ENCODE measurements at regions not wholly inside any gene's neighbourhood (a gene's known extent, or its start where the extent isn't known, plus 50 kb on each side); places are given as distances from the start of the nearest gene placed in this dataset.
A peak's percentile ranks its signal among the peaks of the same experiment; 100 is the strongest.

DNA sequence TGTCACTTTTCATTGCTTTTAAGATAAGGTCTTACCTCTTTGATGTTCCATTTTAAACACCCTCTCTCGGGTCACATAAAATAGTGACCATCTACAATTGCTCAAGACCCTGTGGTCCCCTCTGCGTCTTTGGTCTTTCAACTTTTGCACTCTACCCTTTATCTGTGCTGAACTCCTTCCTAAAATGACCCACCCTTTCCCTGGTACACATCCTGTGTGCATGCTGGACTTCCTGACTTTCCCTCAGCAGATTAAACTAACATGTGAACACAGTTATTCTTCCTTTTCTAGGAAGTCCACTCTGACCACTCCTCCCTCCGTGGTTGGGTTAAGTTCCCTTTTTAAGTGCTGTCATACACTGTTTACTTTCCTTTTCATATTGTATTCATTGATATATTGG is 414.2 kb downstream of the GABRB3 start:
- TF ChIP-seq JUND (IDR thresholded peaks at IDR 0.05; ENCODE audit: low read depth), result no peak
- in situ Hi-C loops (cut with HindIII; ENCODE audit: low pct_unique_long_range_greater_than_20kb, low sequenced_read_pairs), result no loop called here
- DNase-seq (ENCODE audit: low read depth in 1 of 2, low spot score in 1 of 2), result no peak

DNA sequence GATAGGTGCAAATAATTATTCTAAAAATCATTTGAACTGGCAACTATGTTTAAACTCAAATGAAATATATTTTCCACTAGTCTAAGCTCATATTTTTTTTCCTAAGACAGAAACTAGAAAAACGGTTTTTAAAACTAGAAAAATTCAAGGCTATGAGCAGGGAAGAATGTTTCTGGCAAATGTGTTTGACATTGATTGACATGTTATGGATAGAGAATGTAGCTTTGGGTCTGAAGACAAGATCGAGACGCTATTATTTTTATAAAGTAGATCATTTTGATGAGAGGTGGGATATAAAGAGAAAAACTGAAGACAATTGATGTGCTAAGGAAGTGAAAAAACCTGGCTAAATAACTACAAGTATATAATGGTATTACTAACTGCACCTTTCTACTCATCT is 415.2 kb downstream of the GABRB3 start:
- TF ChIP-seq JUND (IDR thresholded peaks at IDR 0.05; ENCODE audit: low read depth), result no peak
- DNase-seq (ENCODE audit: low read depth in 1 of 2, low spot score in 1 of 2), result no peak
- in situ Hi-C loops (cut with HindIII; ENCODE audit: low pct_unique_long_range_greater_than_20kb, low sequenced_read_pairs), result no loop called here

DNA sequence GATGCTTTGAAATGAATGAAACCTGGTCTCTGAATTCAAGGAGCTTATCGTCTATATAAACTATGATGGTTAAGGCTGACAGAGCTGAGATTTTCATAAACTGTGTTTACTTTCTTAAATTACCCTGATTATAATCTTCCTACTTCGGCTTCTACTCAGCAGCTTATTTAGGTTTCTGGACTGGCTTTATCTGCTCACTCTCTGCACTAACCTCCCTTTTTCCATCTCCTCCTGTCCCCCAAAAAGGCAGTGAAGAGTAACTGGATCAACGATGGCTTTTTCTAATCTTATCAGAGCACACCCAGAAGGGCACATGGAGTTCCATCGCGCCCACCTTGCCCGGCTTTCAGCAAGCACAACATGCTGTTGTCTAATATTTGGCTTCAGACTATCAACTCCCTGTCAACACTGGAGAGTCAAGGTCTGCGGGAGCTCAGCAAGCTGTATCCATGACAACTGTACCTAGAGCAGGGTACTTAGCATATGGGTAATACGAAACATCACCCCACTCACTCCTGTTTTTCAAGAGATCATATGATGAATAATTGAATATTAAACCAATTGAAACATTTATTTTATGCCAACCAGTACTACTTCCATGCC is 417.3 kb downstream of the GABRB3 start:
- in situ Hi-C loops (cut with HindIII; ENCODE audit: low pct_unique_long_range_greater_than_20kb, low sequenced_read_pairs), result no loop called here
- DNase-seq (ENCODE audit: low read depth in 1 of 2, low spot score in 1 of 2), result no peak
- TF ChIP-seq JUND (IDR thresholded peaks at IDR 0.05; ENCODE audit: low read depth), result no peak

DNA sequence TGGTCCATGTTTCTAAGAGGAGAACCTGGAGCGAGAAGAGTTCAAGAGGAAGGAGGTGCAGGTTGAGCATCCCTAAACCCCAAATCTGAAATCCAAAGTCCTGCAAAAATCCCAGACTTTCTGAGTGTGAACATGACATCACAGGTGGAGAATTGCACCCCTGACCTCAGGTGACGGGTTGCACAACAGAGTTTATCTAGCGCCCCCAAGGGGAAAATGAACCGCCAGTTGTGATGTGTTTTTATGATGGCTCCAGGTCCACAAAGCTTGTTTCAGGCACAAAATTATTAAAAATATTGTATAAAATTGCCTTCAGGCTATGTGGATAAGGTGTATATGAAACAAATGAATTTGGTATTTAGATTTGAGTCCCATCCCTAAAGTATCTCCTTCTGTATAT is 420.0 kb downstream of the GABRB3 start:
- no peak for DNase-seq (ENCODE audit: low read depth in 1 of 2, low spot score in 1 of 2)
- no peak for TF ChIP-seq JUND (IDR thresholded peaks at IDR 0.05; ENCODE audit: low read depth)
- in situ Hi-C loops (cut with HindIII; ENCODE audit: low pct_unique_long_range_greater_than_20kb, low sequenced_read_pairs), result no loop called here

DNA sequence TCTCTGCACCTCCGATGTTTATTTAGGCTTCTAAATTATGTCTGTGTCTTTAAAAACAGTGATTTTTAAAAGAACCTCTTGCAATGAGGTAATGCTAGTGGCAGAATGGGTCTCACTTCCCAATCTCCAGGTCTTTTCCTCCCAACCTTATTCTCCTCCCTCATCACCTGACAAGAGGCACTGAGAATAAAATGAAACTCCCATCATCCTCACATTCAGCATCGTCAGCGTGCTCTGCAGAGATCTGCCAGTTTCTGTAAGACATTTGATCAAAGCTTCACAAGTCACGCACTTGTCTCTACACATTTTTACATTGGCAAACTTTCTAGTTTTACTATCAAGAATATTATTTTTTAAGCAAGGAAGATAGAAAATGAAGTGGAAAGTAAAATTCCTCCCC is 420.5 kb downstream of the GABRB3 start:
- DNase-seq (ENCODE audit: low read depth in 1 of 2, low spot score in 1 of 2), result no peak
- in situ Hi-C loops (cut with HindIII; ENCODE audit: low pct_unique_long_range_greater_than_20kb, low sequenced_read_pairs), result no loop called here
- TF ChIP-seq JUND (IDR thresholded peaks at IDR 0.05; ENCODE audit: low read depth), result no peak

DNA sequence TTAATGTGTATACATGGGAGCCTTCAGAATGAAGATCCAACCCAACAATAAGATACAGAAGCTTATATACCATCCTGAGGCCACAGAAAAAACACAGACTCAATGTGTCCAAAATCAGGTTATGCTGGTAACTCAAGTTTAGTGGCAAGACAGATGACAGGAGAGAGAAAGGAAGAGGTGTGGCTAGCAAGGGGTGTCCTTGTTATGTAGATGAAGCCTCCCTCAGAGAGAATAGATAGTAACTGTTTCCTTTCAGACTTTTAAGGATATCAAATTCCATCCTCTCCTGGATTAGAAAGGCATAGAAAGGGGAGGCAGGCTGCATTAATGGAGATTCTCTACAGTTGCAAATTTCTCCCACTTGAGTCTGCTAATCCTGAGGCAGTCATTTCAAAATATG is 447.4 kb downstream of the GABRB3 start:
- peak in 1 of 2 experiments; percentile 4 for DNase-seq (ENCODE audit: low read depth in 1 of 2, low spot score in 1 of 2)
- no peak for TF ChIP-seq JUND (IDR thresholded peaks at IDR 0.05; ENCODE audit: low read depth)
- in situ Hi-C loops (cut with HindIII; ENCODE audit: low pct_unique_long_range_greater_than_20kb, low sequenced_read_pairs), result no loop called here

DNA sequence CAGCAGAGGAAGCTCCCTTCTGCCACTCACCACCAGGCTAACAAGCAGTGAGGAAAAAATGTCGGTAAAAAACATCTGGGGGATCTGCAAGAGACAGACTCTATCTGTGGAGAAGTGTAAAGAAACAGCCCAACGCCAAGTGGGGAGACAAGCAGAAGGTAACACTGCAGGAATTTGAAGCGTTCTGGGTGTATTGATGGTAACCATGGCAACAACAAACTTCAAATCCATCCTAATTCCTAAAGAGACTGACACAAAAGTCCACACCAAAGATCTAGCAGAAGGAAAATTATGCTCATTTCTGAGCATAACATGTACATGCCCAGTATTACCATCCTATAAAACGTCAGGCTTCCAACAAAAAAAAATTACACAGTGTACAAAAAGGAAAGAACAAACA is 449.3 kb downstream of the GABRB3 start:
- no peak for DNase-seq (ENCODE audit: low read depth in 1 of 2, low spot score in 1 of 2)
- in situ Hi-C loops (cut with HindIII; ENCODE audit: low pct_unique_long_range_greater_than_20kb, low sequenced_read_pairs), result no loop called here
- no peak for TF ChIP-seq JUND (IDR thresholded peaks at IDR 0.05; ENCODE audit: low read depth)

DNA sequence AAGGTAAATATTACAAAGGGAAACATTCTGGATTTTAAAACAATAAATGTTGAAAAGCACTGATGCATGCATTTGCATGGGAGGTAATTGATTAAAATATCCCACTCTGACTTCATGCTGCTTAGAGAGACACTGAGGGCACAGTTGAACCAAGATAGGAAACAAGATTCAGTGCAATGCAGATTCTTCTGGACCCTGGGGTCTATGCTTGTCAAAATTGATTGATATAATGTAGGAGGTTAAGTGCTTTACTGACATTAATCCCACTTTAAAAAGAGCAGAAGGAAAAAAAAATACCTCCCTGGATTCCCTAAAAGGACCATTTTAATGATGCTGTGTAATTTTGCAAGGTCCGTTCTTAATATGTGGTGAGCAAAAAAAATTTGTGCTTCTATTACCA is 454.2 kb downstream of the GABRB3 start:
- no peak for DNase-seq (ENCODE audit: low read depth in 1 of 2, low spot score in 1 of 2)
- in situ Hi-C loops (cut with HindIII; ENCODE audit: low pct_unique_long_range_greater_than_20kb, low sequenced_read_pairs), result no loop called here
- TF ChIP-seq JUND (IDR thresholded peaks at IDR 0.05; ENCODE audit: low read depth), result no peak

DNA sequence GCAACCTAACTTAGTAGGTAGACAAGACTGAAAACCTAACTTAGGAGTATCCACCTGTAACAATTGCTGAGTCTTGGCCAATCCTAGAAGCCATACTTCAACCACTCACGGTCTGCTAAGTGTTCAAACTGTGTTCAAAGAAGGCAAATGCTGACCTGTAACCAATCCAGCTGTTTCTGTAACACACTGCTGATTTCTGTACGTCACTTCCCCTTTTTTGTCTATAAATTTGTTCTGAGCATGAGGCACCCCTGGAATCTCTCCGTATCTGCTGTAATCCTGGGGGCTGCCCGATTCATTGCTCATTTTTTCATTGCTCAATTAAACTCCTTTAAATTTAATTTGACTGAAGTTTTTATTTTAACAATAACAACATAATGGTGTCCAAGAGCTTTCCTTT is 451.4 kb upstream of the ATP10A start:
- TF ChIP-seq JUND (IDR thresholded peaks at IDR 0.05; ENCODE audit: low read depth), result no peak
- in situ Hi-C loops (cut with HindIII; ENCODE audit: low pct_unique_long_range_greater_than_20kb, low sequenced_read_pairs), result no loop called here
- DNase-seq (ENCODE audit: low read depth in 1 of 2, low spot score in 1 of 2), result no peak

DNA sequence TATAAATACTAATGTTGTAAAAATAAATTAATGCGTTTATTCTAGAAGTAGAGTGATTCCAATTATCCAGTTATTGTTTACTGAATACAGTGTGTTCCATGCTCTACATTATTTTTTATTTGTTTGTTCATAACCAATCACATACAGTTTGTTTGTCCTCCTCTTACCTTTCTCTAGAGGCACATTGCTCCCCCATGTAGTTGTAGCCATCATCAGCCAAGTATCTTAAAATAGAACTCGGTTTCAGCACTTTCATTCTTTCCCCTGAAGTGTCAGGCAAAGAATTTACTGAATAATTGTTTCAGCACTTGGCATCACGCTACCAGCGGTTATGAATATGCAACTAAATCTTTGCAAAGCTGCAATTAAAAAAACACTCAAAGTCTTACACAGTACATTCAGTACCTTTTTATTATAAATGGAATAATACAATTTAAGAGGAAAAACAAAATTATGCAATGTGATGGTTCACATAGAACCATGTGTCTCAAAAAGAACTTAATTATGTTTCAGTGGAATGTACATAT is 448.6 kb upstream of the ATP10A start:
- no peak for TF ChIP-seq JUND (IDR thresholded peaks at IDR 0.05; ENCODE audit: low read depth)
- in situ Hi-C loops (cut with HindIII; ENCODE audit: low pct_unique_long_range_greater_than_20kb, low sequenced_read_pairs), result no loop called here
- no peak for DNase-seq (ENCODE audit: low read depth in 1 of 2, low spot score in 1 of 2)

DNA sequence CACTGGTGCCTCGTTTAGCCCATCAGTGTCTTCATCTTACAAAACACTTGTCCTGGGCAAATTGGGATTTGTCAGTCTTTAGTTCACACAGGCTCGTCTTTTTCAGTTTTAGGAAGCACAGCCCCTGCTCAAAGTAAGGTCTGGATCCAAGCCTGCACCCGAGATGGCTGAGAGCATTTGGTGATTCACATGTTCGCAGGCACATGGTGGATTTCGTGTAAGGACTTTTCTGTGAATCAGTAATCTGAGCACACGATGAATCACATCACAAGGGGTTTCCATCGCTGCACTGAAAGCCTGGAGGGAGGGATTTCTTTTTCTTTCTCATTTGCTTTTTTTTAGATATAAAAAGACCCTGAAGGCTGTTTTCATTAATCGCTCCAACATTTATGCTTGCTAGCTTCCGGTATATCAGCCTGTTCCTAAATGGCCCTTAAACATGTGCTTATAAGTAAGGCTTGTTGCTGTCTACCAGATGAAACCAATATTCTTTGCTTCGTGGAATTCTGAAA is 435.6 kb upstream of the ATP10A start:
- no peak for TF ChIP-seq JUND (IDR thresholded peaks at IDR 0.05; ENCODE audit: low read depth)
- no peak for DNase-seq (ENCODE audit: low read depth in 1 of 2, low spot score in 1 of 2)
- in situ Hi-C loops (cut with HindIII; ENCODE audit: low pct_unique_long_range_greater_than_20kb, low sequenced_read_pairs), result no loop called here

DNA sequence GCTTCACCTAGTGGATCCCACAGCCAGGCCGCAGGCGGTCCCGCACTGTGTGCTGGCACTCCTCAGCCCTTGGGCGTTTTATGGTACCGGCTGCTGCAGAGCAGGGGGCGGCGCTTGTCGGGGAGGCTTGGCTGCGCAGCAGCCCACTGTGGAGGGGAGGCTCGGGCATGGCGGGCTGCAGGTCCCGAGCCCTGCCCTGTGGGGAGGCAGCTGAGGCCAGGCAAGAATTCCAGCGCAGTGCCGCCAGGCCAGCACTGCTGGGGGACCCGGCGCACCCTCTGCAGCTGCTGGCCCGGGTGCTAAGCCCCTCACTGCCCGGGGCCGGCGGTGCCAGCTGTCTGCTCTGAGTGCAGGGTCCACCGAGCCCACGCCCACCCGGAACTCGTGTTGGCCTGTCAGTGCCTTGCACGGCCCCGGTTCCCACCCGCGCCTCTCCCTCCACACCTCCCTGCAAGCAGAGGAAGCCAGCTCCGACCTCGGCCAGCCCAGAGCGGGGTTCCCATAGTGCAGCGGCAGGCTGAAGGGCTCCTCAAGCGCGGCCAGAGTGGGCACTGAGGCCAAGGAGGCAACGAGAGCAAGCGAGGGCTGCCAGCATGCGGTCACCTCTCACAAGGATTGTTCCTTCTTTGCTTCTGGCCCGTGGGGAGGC is 435.0 kb upstream of the ATP10A start:
- DNase-seq (ENCODE audit: low read depth in 1 of 2, low spot score in 1 of 2), result no peak
- in situ Hi-C loops (cut with HindIII; ENCODE audit: low pct_unique_long_range_greater_than_20kb, low sequenced_read_pairs), result no loop called here
- no peak for TF ChIP-seq JUND (IDR thresholded peaks at IDR 0.05; ENCODE audit: low read depth)

DNA sequence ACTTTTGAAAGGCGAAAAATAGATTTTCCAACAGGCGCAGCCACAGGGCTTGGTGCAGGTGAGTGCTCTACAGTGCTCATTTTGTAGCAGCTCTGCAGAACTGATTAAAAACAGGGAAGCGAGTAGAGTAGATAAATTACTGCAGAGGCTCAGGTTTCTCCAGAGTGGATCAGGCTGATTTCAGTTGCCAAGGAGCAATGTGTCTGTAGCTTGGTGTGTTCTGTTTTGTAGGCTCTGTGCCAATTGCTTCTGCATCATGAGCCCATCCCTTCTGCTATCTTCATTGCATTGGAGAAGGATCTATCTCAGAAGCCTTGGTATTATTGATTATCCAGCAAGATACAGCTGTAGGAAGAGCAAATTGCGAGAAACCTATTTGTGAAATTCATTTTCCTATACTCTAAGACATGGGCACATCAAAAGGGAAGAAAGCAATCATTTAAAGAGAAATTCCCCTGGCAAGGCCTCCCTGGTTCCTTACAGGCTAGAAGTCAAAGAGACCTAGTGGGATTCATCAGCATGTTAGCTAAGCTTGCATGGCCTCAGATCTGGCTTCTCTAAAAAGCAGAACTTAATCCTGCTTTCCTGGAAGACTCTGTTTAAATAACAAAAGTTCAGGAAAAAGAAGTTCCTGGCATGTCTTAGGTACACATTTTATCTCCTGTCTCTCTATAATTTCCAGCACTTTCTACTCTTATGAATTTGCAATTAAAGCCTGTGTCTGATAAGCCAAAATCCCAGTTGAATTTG is 432.4 kb upstream of the ATP10A start:
- no peak for TF ChIP-seq JUND (IDR thresholded peaks at IDR 0.05; ENCODE audit: low read depth)
- in situ Hi-C loops (cut with HindIII; ENCODE audit: low pct_unique_long_range_greater_than_20kb, low sequenced_read_pairs), result no loop called here

More for the DNA sequence above, 432.4 kb upstream of the ATP10A start:
- DNase-seq (ENCODE audit: low read depth in 1 of 2, low spot score in 1 of 2), result no peak
